OCI-LY7 (cell line): ENCODE measurements at regions not wholly inside any gene's neighbourhood (a gene's known extent, or its start where the extent isn't known, plus 50 kb on each side); places are given as distances from the start of the nearest gene placed in this dataset.

Experiments used
- BruUV-seq: library from RNA; stranded (reverse); fragments of 400-500 nt; replicated peaks from 2 replicates; lab custom pipeline; 2021; lab: Mats Ljungman, UMichigan
- CTCF ChIA-PET: fragments of 300-600 bp; sonication (Branson Sonifier 250); formaldehyde crosslinking; loops from one replicate; lab custom pipeline; 2022; ENCODE audit warnings: antibody characterized with exemption; ENCODE audit not compliant: unreplicated experiment; lab: Charles Lee
- POLR2A ChIA-PET: fragments of 300-600 bp; sonication (Branson Sonifier 250); formaldehyde crosslinking; loops from one replicate; lab custom pipeline; 2022; ENCODE audit warnings: antibody characterized with exemption; lab: Charles Lee
- DNase-seq: peaks from one replicate; pipeline ENCODE4 v3.0.0-alpha.2; 2015; ENCODE audit warnings: low spot score
- H2AFZ ChIP-seq: fragments of 200-600 bp; sonication (generic), shearing (Covaris generic); 2 replicates; pipeline ENCODE4 v1.6.1; 2014; ENCODE audit warnings: mild to moderate bottlenecking, antibody characterized with exemption, low read length, moderate library complexity
- H3K27ac ChIP-seq: fragments of 200-600 bp; sonication (generic); 2 replicates; pipeline ENCODE4 v1.5.1; 2014; ENCODE audit warnings: mixed run types, low read depth, mild to moderate bottlenecking, moderate library complexity, low read length, inconsistent platforms; ENCODE audit not compliant: poor library complexity, severe bottlenecking
- H3K36me3 ChIP-seq: fragments of 200-600 bp; sonication (generic); 2 replicates; pipeline ENCODE4 v1.6.1; 2014; ENCODE audit warnings: mild to moderate bottlenecking, antibody characterized with exemption, low read length, moderate library complexity, mixed read lengths; ENCODE audit not compliant: insufficient read depth
- H3K4me1 ChIP-seq: fragments of 200-600 bp; sonication (generic); 2 replicates; pipeline ENCODE4 v1.5.1; 2014; ENCODE audit warnings: mild to moderate bottlenecking, low read length; ENCODE audit not compliant: insufficient read depth, poor library complexity, severe bottlenecking
- H3K4me2 ChIP-seq: fragments of 200-600 bp; sonication (generic); 2 replicates; pipeline ENCODE4 v1.6.1; 2014; ENCODE audit warnings: mild to moderate bottlenecking, low read length
- H3K4me3 ChIP-seq: fragments of 200-600 bp; sonication (generic); 2 replicates; pipeline ENCODE4 v1.5.1; 2014; ENCODE audit warnings: mild to moderate bottlenecking, low read depth, low read length; ENCODE audit not compliant: poor library complexity, severe bottlenecking
- H3K79me2 ChIP-seq: fragments of 200-600 bp; sonication (generic); 2 replicates; pipeline ENCODE4 v1.6.1; 2016; ENCODE audit warnings: low read depth, mild to moderate bottlenecking, low read length, moderate library complexity, mixed read lengths; ENCODE audit not compliant: insufficient read depth
- H3K9me2 ChIP-seq: fragments of 200-600 bp; sonication (generic); 2 replicates; pipeline ENCODE4 v1.6.1; 2016; ENCODE audit warnings: mild to moderate bottlenecking, low read length, mixed read lengths; ENCODE audit not compliant: insufficient read depth
- H3K9me3 ChIP-seq: fragments of 200-600 bp; sonication (generic); 2 replicates; pipeline ENCODE4 v1.6.1; 2014; ENCODE audit warnings: mild to moderate bottlenecking, mixed run types, low read length, mixed read lengths
- H4K20me1 ChIP-seq: fragments of 200-600 bp; sonication (generic); 2 replicates; pipeline ENCODE4 v1.6.1; 2014; ENCODE audit warnings: mild to moderate bottlenecking, antibody characterized with exemption, low read length, moderate library complexity, mixed read lengths; ENCODE audit not compliant: insufficient read depth
- CTCF ChIP-seq: fragments of 200-600 bp; sonication (generic); conservative IDR thresholded peaks from 2 replicates; pipeline ENCODE4 v1.5.1; 2014; ENCODE audit warnings: mild to moderate bottlenecking, antibody characterized with exemption, low read length, moderate library complexity, mixed read lengths
- EZH2phosphoT487 ChIP-seq: fragments of 200-600 bp; sonication (generic); IDR thresholded peaks from 2 replicates; pipeline ENCODE4 v1.6.1; 2018; ENCODE audit warnings: low read depth, borderline replicate concordance, mild to moderate bottlenecking, mixed run types, antibody characterized with exemption, low read length, moderate library complexity, mixed read lengths
- intact Hi-C: fragments of 100-400 bp; cut with micrococcal nuclease; formaldehyde crosslinking; loops from one replicate; pipeline ENCODE4 v1.10.0; 2022; ENCODE audit not compliant: unreplicated experiment

GRCh38 chr5:72559866-72560766 lies 52.9 kb upstream of the ZNF366 start:
- no peaks in the 10 kb centered on the region for H3K36me3 ChIP-seq
- H2AFZ ChIP-seq, result no peak overlapping the region
- H3K4me2 ChIP-seq, result no peak overlapping the region
- no peaks in the 10 kb centered on the region for H3K79me2 ChIP-seq
- intact Hi-C loops, result no loop called here
- ChIA-PET CTCF (no interaction called here), POLR2A (interaction anchor here (0.5 kb wide), 1 partner anchor 967 kb away, joined by 3 read pairs; no protein-coding TSS in a partner anchor)
- no TSS peak for BruUV-seq
- no peak for TF ChIP-seq EZH2phosphoT487
- no peak for TF ChIP-seq CTCF
- DNase-seq, result no peak
- H4K20me1 ChIP-seq, result no peaks in the 10 kb centered on the region
- no peaks in the 10 kb centered on the region for H3K4me1 ChIP-seq
- H3K9me3 ChIP-seq, result no peaks in the 10 kb centered on the region
- H3K4me3 ChIP-seq, result no peak overlapping the region
- H3K27ac ChIP-seq, result no peak overlapping the region
- H3K9me2 ChIP-seq, result no peaks in the 10 kb centered on the region

GRCh38 chr5:72558383-72558782 lies 51.2 kb upstream of the ZNF366 start:
- Histone ChIP-seq H4K20me1 (no peaks in the 10 kb centered on the region), H3K36me3 (no peaks in the 10 kb centered on the region), H3K4me1 (no peaks in the 10 kb centered on the region), H3K27ac (no peak overlapping the region), H3K79me2 (no peaks in the 10 kb centered on the region), H3K4me3 (no peak overlapping the region), H3K9me2 (no peaks in the 10 kb centered on the region), H3K9me3 (no peaks in the 10 kb centered on the region), H3K4me2 (no peak overlapping the region), H2AFZ (no peak overlapping the region)
- BruUV-seq, result no TSS peak
- ChIA-PET POLR2A (no interaction called here), CTCF (no interaction called here)
- DNase-seq, result no peak
- TF ChIP-seq EZH2phosphoT487 (no peak), CTCF (no peak)
- intact Hi-C loops, result no loop called here

GRCh38 chr5:72558046-72558336 lies 50.8 kb upstream of the ZNF366 start:
- no peak overlapping the region for H3K4me3 ChIP-seq
- H2AFZ ChIP-seq, result no peak overlapping the region
- no peak overlapping the region for H3K4me2 ChIP-seq
- CTCF ChIA-PET, result no interaction called here
- H3K9me3 ChIP-seq, result no peaks in the 10 kb centered on the region
- no peaks in the 10 kb centered on the region for H3K79me2 ChIP-seq
- POLR2A ChIA-PET, result interaction anchor here (0.7 kb wide), 1 partner anchor 546 kb away, joined by 3 read pairs; no protein-coding TSS in a partner anchor
- H3K36me3 ChIP-seq, result no peaks in the 10 kb centered on the region
- intact Hi-C loops, result no loop called here
- H3K27ac ChIP-seq, result no peak overlapping the region
- H3K4me1 ChIP-seq, result no peaks in the 10 kb centered on the region
- no peak for DNase-seq
- H3K9me2 ChIP-seq, result no peaks in the 10 kb centered on the region
- BruUV-seq, result no TSS peak
- no peaks in the 10 kb centered on the region for H4K20me1 ChIP-seq
- TF ChIP-seq CTCF (no peak), EZH2phosphoT487 (no peak)
